ENCODE measurements at regions not wholly inside any gene's neighbourhood (a gene's known extent, or its start where the extent isn't known, plus 50 kb on each side); places are given as distances from the start of the nearest gene placed in this dataset.

GRCh38 chr1:29471487-29472313 is 235.4 kb downstream of the PTPRU start (continued):
- TF ChIP-seq MEF2D (CRISPR knock-in tag; IDR thresholded peaks at IDR 0.05) = no peak
- peak; percentile 30; the same call in 1 of the 2 replicates for TF ChIP-seq CREM (IDR thresholded peaks at IDR 0.05)
- TF ChIP-seq CREM (CRISPR knock-in tag; IDR thresholded peaks at IDR 0.05) = no peak
- no peak for TF ChIP-seq KLF6 (CRISPR knock-in tag; IDR thresholded peaks at IDR 0.05)
- no peak for TF ChIP-seq FOXK1 (CRISPR knock-in tag; IDR thresholded peaks at IDR 0.05; ENCODE audit: borderline replicate concordance, low read depth)
- peak; percentile 78 for TF ChIP-seq PAXIP1 (CRISPR knock-in tag; conservative IDR thresholded peaks at IDR 0.05)
- TF ChIP-seq THAP11 (CRISPR knock-in tag; IDR thresholded peaks at IDR 0.05) = 0 out of 2 replicates have a peak, but pooled peaks have one; percentile 37
- no peak for TF ChIP-seq ZNF512B (CRISPR knock-in tag; IDR thresholded peaks at IDR 0.05; ENCODE audit: borderline replicate concordance)
- peak; percentile 63 for TF ChIP-seq ELF1 (CRISPR knock-in tag; IDR thresholded peaks at IDR 0.05)
- TF ChIP-seq TMF1 (CRISPR knock-in tag; IDR thresholded peaks at IDR 0.05; ENCODE audit: low read depth) = no peak
- no peak for TF ChIP-seq ARHGAP35 (CRISPR knock-in tag; IDR thresholded peaks at IDR 0.05; ENCODE audit: borderline replicate concordance)
- TF ChIP-seq JUND (CRISPR knock-in tag; IDR thresholded peaks at IDR 0.05) = no peak
- no peak for TF ChIP-seq SP4 (CRISPR knock-in tag; IDR thresholded peaks at IDR 0.05)
- TF ChIP-seq TCF12 (IDR thresholded peaks at IDR 0.05) = no peak
- TF ChIP-seq TCF12 (CRISPR knock-in tag; IDR thresholded peaks at IDR 0.05) = no peak
- TF ChIP-seq ZFP41 (CRISPR knock-in tag; IDR thresholded peaks at IDR 0.05; ENCODE audit: borderline replicate concordance) = no peak
- TF ChIP-seq TGIF2 (CRISPR knock-in tag; IDR thresholded peaks at IDR 0.05) = peak; percentile 63; the same call in 1 of the 2 replicates
- no peak for TF ChIP-seq CSRNP2 (CRISPR knock-in tag; conservative IDR thresholded peaks at IDR 0.05; ENCODE audit: low read depth)
- no peak for TF ChIP-seq PCBP2 (optimal IDR thresholded peaks at IDR 0.05; ENCODE audit: low read depth, low read length, poor library complexity, severe bottlenecking)
- TF ChIP-seq ZNF230 (CRISPR knock-in tag; IDR thresholded peaks at IDR 0.05) = no peak
- no peak for TF ChIP-seq PCBP1 (IDR thresholded peaks at IDR 0.05; ENCODE audit: borderline replicate concordance, low read depth, low read length)
- no peak for TF ChIP-seq ATF7 (IDR thresholded peaks at IDR 0.05)
- TF ChIP-seq ATF7 (CRISPR knock-in tag; IDR thresholded peaks at IDR 0.05) = no peak
- TF ChIP-seq ZNF331 (CRISPR knock-in tag; IDR thresholded peaks at IDR 0.05) = no peak; the same call in 1 of the 2 replicates
